HG03354 (cell line): ENCODE measurements at regions not wholly inside any gene's neighbourhood (a gene's known extent, or its start where the extent isn't known, plus 50 kb on each side); places are given as distances from the start of the nearest gene placed in this dataset.
"Not testable (repeated sequence)": the region's sequence is repeated elsewhere in the genome, so short reads cannot be mapped to it uniquely, and the experiment has no call there.

Source experiments
- ATAC-seq: cut with Tn5 transposase; IDR thresholded peaks from one replicate; pipeline ENCODE4 v1.9.1; 2021; ENCODE audit warnings: mild to moderate bottlenecking; ENCODE audit not compliant: unreplicated experiment, poor library complexity, severe bottlenecking

- no peak for ATAC-seq
These were observed 103.5 kb downstream of the OLFM1 start for GRCh38 chr9:135190789-135191577.

GRCh38 chr9:135192686-135193085 lies 105.2 kb downstream of the OLFM1 start:
- no peak for ATAC-seq

GRCh38 chr9:135195975-135196374 lies 108.5 kb downstream of the OLFM1 start:
- not testable (repeated sequence) for ATAC-seq

- ATAC-seq, result no peak
These were observed 109.0 kb downstream of the OLFM1 start for GRCh38 chr9:135196474-135196873.

GRCh38 chr9:135198144-135198543 lies 110.7 kb downstream of the OLFM1 start:
- no peak for ATAC-seq

GRCh38 chr9:135198586-135199285 lies 111.3 kb downstream of the OLFM1 start:
- ATAC-seq, result no peak

GRCh38 chr9:135199489-135199888 lies 112.0 kb downstream of the OLFM1 start:
- ATAC-seq, result no peak

- ATAC-seq, result no peak
These were observed 114.2 kb downstream of the OLFM1 start for GRCh38 chr9:135201711-135202110.

GRCh38 chr9:135204177-135204576 lies 116.7 kb downstream of the OLFM1 start:
- ATAC-seq, result no peak

- ATAC-seq, result no peak
These were observed 121.7 kb downstream of the OLFM1 start for GRCh38 chr9:135209136-135209535.

GRCh38 chr9:135209852-135210251 lies 122.4 kb downstream of the OLFM1 start:
- no peak for ATAC-seq

GRCh38 chr9:135210676-135211523 lies 123.4 kb downstream of the OLFM1 start:
- no peak for ATAC-seq

- no peak for ATAC-seq
These were observed 124.0 kb downstream of the OLFM1 start for GRCh38 chr9:135211524-135211890.

GRCh38 chr9:135212961-135213360 lies 125.5 kb downstream of the OLFM1 start:
- no peak for ATAC-seq

GRCh38 chr9:135213566-135213965 lies 126.1 kb downstream of the OLFM1 start:
- ATAC-seq, result no peak

GRCh38 chr9:135214054-135214640 lies 126.7 kb downstream of the OLFM1 start:
- ATAC-seq, result no peak

GRCh38 chr9:135214706-135215105 lies 127.2 kb downstream of the OLFM1 start:
- ATAC-seq, result no peak

- no peak for ATAC-seq
These were observed 128.2 kb downstream of the OLFM1 start for GRCh38 chr9:135215571-135216161.

GRCh38 chr9:135216236-135216635 lies 128.8 kb downstream of the OLFM1 start:
- ATAC-seq, result no peak
